ENCODE measurements at regions not wholly inside any gene's neighbourhood (a gene's known extent, or its start where the extent isn't known, plus 50 kb on each side); places are given as distances from the start of the nearest gene placed in this dataset.

DNA sequence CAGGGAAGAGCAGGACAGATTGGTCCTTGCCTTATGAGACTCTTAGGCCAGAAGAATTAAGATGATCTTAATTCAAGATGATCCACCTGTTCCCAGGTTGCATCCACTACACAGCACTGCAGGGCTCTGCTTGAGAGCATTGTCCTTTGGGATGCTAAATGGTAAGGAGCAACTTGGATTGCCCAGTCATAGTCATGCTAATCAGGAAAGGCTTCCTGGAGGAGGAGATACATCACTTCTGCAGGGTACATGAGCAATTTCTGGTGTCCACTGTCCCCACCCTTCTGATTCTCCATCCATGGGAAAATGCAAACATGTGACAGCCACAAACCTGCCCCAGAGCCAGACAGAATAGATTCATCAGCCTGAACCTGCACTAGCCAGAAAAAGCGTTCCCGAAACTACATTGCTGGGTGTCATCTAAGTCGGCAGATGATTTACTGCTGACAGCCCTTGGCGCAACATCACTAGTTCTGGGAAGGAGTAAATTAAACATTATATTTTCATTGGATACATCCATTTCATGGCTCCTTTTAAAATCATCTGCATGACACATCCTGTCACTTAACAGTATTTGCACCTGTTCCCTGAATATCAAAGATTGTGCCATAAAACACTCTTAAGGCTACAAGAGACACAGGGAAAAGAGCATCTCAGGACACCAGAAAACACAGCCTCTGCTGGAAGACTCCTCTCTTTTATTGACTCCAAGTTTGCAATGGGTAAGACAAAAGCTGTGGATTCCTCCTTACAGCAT is 282.2 kb downstream of the MAF start:
- H3K27me3 ChIP-seq (ENCODE audit: control insufficient read depth in 2 of 2, insufficient read depth in 2 of 2, low read length in 2 of 2): peaks cover 6 to 20% of the 10 kb centered on the region in 2 experiments; a peak in 4 of 5 replicates
- H3K4me3 ChIP-seq: no peak overlapping the region
- H3K4me1 ChIP-seq (replicated peaks in 1 of 2; ENCODE audit: control insufficient read depth in 2 of 2, insufficient read depth in 2 of 2, low read length in 2 of 2): no peaks in the 10 kb centered on the region
- no peaks in the 10 kb centered on the region for H3K9me3 ChIP-seq (replicated peaks; ENCODE audit: control insufficient read depth, insufficient read depth, low read depth, low read length)
- in situ Hi-C loops (cut with MboI): no loop called here
- DNase-seq (ENCODE audit: extremely low read depth in 1 of 4, low spot score in 3 of 4): no peak
- ChIA-PET POLR2A (no interaction called here), CTCF (ENCODE audit: low intra/inter-chr PET ratio) (no interaction called here)
- no peaks in the 10 kb centered on the region for H3K9me1 ChIP-seq (ENCODE audit: control insufficient read depth, insufficient read depth, low read length)
- no TSS peak for BruUV-seq (replicated peaks)
- H3K4me2 ChIP-seq (ENCODE audit: insufficient read depth, low read length): no peak overlapping the region
- intact Hi-C loops (cut with micrococcal nuclease): no loop called here
- no peaks in the 10 kb centered on the region for H3K36me3 ChIP-seq (ENCODE audit: control insufficient read depth, insufficient read depth, low read length)
- no peak for ATAC-seq
- no peak overlapping the region for H3K9ac ChIP-seq (ENCODE audit: insufficient read depth in 1 of 2, low read depth in 2 of 2, low read length in 2 of 2)
- H3K79me2 ChIP-seq (ENCODE audit: control insufficient read depth, insufficient read depth, low read length): no peaks in the 10 kb centered on the region
- H2AFZ ChIP-seq (ENCODE audit: low read depth, low read length): no peak overlapping the region
- H3K27ac ChIP-seq (ENCODE audit: extremely low read depth, low read depth, low read length): no peak overlapping the region
- WGBS (ENCODE audit: insufficient coverage, low coverage, missing lambda C conversion rate): 0% methylated on average over 4 of the region's 4 CpGs
- no peak for FAIRE-seq
- H4K20me1 ChIP-seq (replicated peaks; ENCODE audit: control insufficient read depth, insufficient read depth, low read length): 0 out of 2 replicates have a peak, but pooled peaks cover 4% of the 10 kb centered on the region
- TF ChIP-seq NFE2L1 (tag; IDR thresholded peaks at IDR 0.05; ENCODE audit: borderline replicate concordance, low read depth): no peak
- TF ChIP-seq CREM (IDR thresholded peaks at IDR 0.05; ENCODE audit: low read depth): no peak
- TF ChIP-seq ZNF24 (IDR thresholded peaks at IDR 0.05): no peak
- TF ChIP-seq, protein P1, sequence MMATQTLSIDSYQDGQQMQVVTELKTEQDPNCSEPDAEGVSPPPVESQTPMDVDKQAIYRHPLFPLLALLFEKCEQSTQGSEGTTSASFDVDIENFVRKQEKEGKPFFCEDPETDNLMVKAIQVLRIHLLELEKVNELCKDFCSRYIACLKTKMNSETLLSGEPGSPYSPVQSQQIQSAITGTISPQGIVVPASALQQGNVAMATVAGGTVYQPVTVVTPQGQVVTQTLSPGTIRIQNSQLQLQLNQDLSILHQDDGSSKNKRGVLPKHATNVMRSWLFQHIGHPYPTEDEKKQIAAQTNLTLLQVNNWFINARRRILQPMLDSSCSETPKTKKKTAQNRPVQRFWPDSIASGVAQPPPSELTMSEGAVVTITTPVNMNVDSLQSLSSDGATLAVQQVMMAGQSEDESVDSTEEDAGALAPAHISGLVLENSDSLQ (IDR thresholded peaks at IDR 0.05): peak; percentile 76
- no peak for TF ChIP-seq POLR2G (IDR thresholded peaks at IDR 0.05; ENCODE audit: low read depth, low read length)
- TF ChIP-seq HDAC1 (IDR thresholded peaks at IDR 0.05): no peak
- TF ChIP-seq RBM39 (optimal IDR thresholded peaks at IDR 0.05; ENCODE audit: low read depth, low read length): no peak
- peak; percentile 62 for TF ChIP-seq ZFP36 (IDR thresholded peaks at IDR 0.05; ENCODE audit: low read depth, low read length, partially characterized antibody)
- peak; percentile 24 for TF ChIP-seq MEIS2 (IDR thresholded peaks at IDR 0.05; ENCODE audit: partially characterized antibody)
- no peak for TF ChIP-seq TAF1 (IDR thresholded peaks at IDR 0.05; ENCODE audit: control insufficient read depth, extremely low read depth, insufficient read depth, low read length, severe bottlenecking)
- TF ChIP-seq ZEB2 (IDR thresholded peaks at IDR 0.05): no peak
- no peak for TF ChIP-seq PML (IDR thresholded peaks at IDR 0.05; ENCODE audit: low read length)
- TF ChIP-seq ZBTB8A (IDR thresholded peaks at IDR 0.05; ENCODE audit: partially characterized antibody): no peak
- no peak for TF ChIP-seq ARID3B (CRISPR knock-in tag; IDR thresholded peaks at IDR 0.05; ENCODE audit: borderline replicate concordance)
- no peak for TF ChIP-seq HNRNPH1 (optimal IDR thresholded peaks at IDR 0.05; ENCODE audit: low read depth, low read length)
- no peak for TF ChIP-seq L3MBTL2 (IDR thresholded peaks at IDR 0.05)
- no peak for TF ChIP-seq ATF4 (CRISPR knock-in tag; IDR thresholded peaks at IDR 0.05)
- no peak for TF ChIP-seq RCOR1 (IDR thresholded peaks at IDR 0.05; ENCODE audit: borderline replicate concordance in 1 of 2, low read depth in 2 of 2, low read length in 2 of 2)
- no peak for TF ChIP-seq EWSR1 (IDR thresholded peaks at IDR 0.05; ENCODE audit: borderline replicate concordance, low read depth, partially characterized antibody)
- no peak for TF ChIP-seq CBFB (CRISPR knock-in tag; IDR thresholded peaks at IDR 0.05)
- no peak for TF ChIP-seq BDP1 (IDR thresholded peaks at IDR 0.05; ENCODE audit: insufficient read depth, insufficient read length)
